ENCODE measurements at regions not wholly inside any gene's neighbourhood (a gene's known extent, or its start where the extent isn't known, plus 50 kb on each side); places are given as distances from the start of the nearest gene placed in this dataset.

DNA sequence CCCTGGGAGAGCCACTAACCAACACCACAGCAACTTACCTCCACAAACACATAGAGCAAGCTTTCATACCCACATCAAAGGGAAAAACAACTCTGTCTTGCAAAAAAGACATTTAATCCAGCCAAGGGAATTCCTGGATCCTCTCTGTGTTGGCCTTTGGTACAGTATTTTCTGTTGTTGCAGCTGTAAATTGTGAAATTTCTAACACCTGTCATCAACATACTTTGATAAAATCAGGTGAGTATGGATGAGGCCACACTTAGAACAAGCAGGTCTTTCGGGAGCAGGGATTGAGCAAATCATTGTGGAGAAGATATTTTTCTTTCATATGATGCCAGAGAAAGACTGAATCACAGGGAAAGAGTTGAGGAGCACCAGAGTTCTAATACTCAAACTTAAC, 89.3 kb downstream of the SPTSSA start:
- no peaks in the 10 kb centered on the region for H3K4me1 ChIP-seq (ENCODE audit: control insufficient read depth in 2 of 2, insufficient read depth in 2 of 2, low read length in 2 of 2)
- TF ChIP-seq EZH2 (IDR thresholded peaks at IDR 0.05; ENCODE audit: borderline replicate concordance, insufficient read depth, low read depth, low read length, poor library complexity, severe bottlenecking): no peak
- TF ChIP-seq, protein P1, sequence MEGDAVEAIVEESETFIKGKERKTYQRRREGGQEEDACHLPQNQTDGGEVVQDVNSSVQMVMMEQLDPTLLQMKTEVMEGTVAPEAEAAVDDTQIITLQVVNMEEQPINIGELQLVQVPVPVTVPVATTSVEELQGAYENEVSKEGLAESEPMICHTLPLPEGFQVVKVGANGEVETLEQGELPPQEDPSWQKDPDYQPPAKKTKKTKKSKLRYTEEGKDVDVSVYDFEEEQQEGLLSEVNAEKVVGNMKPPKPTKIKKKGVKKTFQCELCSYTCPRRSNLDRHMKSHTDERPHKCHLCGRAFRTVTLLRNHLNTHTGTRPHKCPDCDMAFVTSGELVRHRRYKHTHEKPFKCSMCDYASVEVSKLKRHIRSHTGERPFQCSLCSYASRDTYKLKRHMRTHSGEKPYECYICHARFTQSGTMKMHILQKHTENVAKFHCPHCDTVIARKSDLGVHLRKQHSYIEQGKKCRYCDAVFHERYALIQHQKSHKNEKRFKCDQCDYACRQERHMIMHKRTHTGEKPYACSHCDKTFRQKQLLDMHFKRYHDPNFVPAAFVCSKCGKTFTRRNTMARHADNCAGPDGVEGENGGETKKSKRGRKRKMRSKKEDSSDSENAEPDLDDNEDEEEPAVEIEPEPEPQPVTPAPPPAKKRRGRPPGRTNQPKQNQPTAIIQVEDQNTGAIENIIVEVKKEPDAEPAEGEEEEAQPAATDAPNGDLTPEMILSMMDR (IDR thresholded peaks at IDR 0.05): no peak
- Mint-ChIP-seq H3K9me3 (ENCODE audit: insufficient read depth) (no peaks in the 10 kb centered on the region), H3K4me3 (no peak overlapping the region), H3K4me1 (no peaks in the 10 kb centered on the region), H3K27me3 (peaks cover 4% of the 10 kb centered on the region), H3K27ac (no peak overlapping the region)
- no peak for ATAC-seq (ENCODE audit: low read depth)
- no peaks in the 10 kb centered on the region for H4K20me1 ChIP-seq (ENCODE audit: control insufficient read depth, insufficient read depth, low read length, poor library complexity, severe bottlenecking)
- ChIA-PET CTCF (no interaction called here), POLR2A (no interaction called here)
- no peaks in the 10 kb centered on the region for H3K9me3 ChIP-seq (ENCODE audit: control extremely low read depth in 1 of 3, control insufficient read depth in 2 of 3, insufficient read depth in 1 of 3, low read length in 2 of 3)
- DNase-seq: no peak
- no peak overlapping the region for H3K9ac ChIP-seq (ENCODE audit: low read length)
- no peak overlapping the region for H3K4me3 ChIP-seq (ENCODE audit: control extremely low read depth in 1 of 5, extremely low read depth in 1 of 5, insufficient read depth in 1 of 5, low read depth in 2 of 5, low read length in 4 of 5)
- no CpG with 5 or more reads among the region's 1 CpG for WGBS (ENCODE audit: insufficient coverage)
- no peak overlapping the region for H3K4me2 ChIP-seq (replicated peaks; ENCODE audit: low read depth, low read length, poor library complexity, severe bottlenecking)
- intact Hi-C loops (cut with micrococcal nuclease): no loop called here
- H3K79me2 ChIP-seq (ENCODE audit: control insufficient read depth, insufficient read depth, low read length): no peaks in the 10 kb centered on the region
- H2AFZ ChIP-seq (ENCODE audit: insufficient read depth, low read depth, low read length, poor library complexity, severe bottlenecking): no peak overlapping the region
- H3K27ac ChIP-seq (ENCODE audit: low read length in 2 of 2): no peak overlapping the region
- H3K27me3 ChIP-seq (replicated peaks in 1 of 4; ENCODE audit: control extremely low read depth in 1 of 4, control insufficient read depth in 3 of 4, insufficient read depth in 4 of 4, low read length in 3 of 4): no peaks in the 10 kb centered on the region
- H3K36me3 ChIP-seq (replicated peaks in 1 of 2; ENCODE audit: control extremely low read depth in 1 of 2, control insufficient read depth in 1 of 2, extremely low read depth in 1 of 2, insufficient read depth in 2 of 2, low read length in 1 of 2): no peaks in the 10 kb centered on the region

GRCh38 chr14:34369648-34370030, 92.4 kb downstream of the SPTSSA start:
- no peak for ATAC-seq (ENCODE audit: low read depth)
- H3K36me3 ChIP-seq (replicated peaks in 1 of 2; ENCODE audit: control extremely low read depth in 1 of 2, control insufficient read depth in 1 of 2, extremely low read depth in 1 of 2, insufficient read depth in 2 of 2, low read length in 1 of 2): no peaks in the 10 kb centered on the region
- intact Hi-C loops (cut with micrococcal nuclease): no loop called here
- TF ChIP-seq EZH2 (IDR thresholded peaks at IDR 0.05; ENCODE audit: borderline replicate concordance, insufficient read depth, low read depth, low read length, poor library complexity, severe bottlenecking): no peak
- TF ChIP-seq, protein P1 (IDR thresholded peaks at IDR 0.05): no peak
- no peak overlapping the region for H3K4me3 ChIP-seq (ENCODE audit: control extremely low read depth in 1 of 5, extremely low read depth in 1 of 5, insufficient read depth in 1 of 5, low read depth in 2 of 5, low read length in 4 of 5)
- no peaks in the 10 kb centered on the region for H3K27me3 ChIP-seq (replicated peaks in 1 of 4; ENCODE audit: control extremely low read depth in 1 of 4, control insufficient read depth in 3 of 4, insufficient read depth in 4 of 4, low read length in 3 of 4)
- ChIA-PET POLR2A (no interaction called here), CTCF (no interaction called here)
- Mint-ChIP-seq H3K4me1 (no peaks in the 10 kb centered on the region), H3K4me3 (no peak overlapping the region), H3K9me3 (ENCODE audit: insufficient read depth) (no peaks in the 10 kb centered on the region), H3K27me3 (peaks cover 19% of the 10 kb centered on the region), H3K27ac (no peak overlapping the region)
- H3K79me2 ChIP-seq (ENCODE audit: control insufficient read depth, insufficient read depth, low read length): no peaks in the 10 kb centered on the region
- H3K9ac ChIP-seq (ENCODE audit: low read length): no peak overlapping the region
- DNase-seq: no peak
- no peak overlapping the region for H3K27ac ChIP-seq (ENCODE audit: low read length in 2 of 2)
- no peaks in the 10 kb centered on the region for H3K4me1 ChIP-seq (ENCODE audit: control insufficient read depth in 2 of 2, insufficient read depth in 2 of 2, low read length in 2 of 2)
- no peak overlapping the region for H2AFZ ChIP-seq (ENCODE audit: insufficient read depth, low read depth, low read length, poor library complexity, severe bottlenecking)
- no CpG with 5 or more reads among the region's 1 CpG for whole genome bisulfite sequencing (ENCODE audit: insufficient coverage)
- H3K9me3 ChIP-seq (ENCODE audit: control extremely low read depth in 1 of 3, control insufficient read depth in 2 of 3, insufficient read depth in 1 of 3, low read length in 2 of 3): no peaks in the 10 kb centered on the region
- H3K4me2 ChIP-seq (replicated peaks; ENCODE audit: low read depth, low read length, poor library complexity, severe bottlenecking): no peak overlapping the region
- no peaks in the 10 kb centered on the region for H4K20me1 ChIP-seq (ENCODE audit: control insufficient read depth, insufficient read depth, low read length, poor library complexity, severe bottlenecking)
